GM12872 (cell line): ENCODE measurements at regions not wholly inside any gene's neighbourhood (a gene's known extent, or its start where the extent isn't known, plus 50 kb on each side); places are given as distances from the start of the nearest gene placed in this dataset.

ENCODE experiments used
- TF ChIP-seq, protein P1 (sequence below): IDR thresholded peaks from 3 replicates; pipeline ENCODE4 v1.5.1; 2011; ENCODE audit warnings: low read depth, mild to moderate bottlenecking, low read length, moderate library complexity; ENCODE audit not compliant: insufficient read depth

DNA sequence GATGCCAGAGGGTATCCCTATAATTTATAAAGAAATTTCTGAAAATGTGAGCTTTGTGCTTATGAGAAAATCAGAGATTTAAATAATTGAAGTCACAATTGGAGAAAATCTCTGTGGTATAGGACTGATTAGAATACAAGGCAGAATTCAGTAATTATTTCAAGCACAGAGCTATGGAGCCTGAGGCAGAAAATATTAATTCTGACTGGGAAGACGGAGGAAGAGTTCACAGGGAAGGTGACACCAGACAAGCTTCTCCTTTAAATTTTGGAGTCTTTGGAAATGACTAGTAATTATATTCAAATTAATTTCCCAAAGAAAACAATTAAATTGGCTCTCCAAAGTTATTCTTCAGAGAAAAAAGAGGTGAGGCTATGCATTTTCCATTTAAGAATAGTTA, 121.5 kb downstream of the CHRM3 start:
- TF ChIP-seq, protein P1, sequence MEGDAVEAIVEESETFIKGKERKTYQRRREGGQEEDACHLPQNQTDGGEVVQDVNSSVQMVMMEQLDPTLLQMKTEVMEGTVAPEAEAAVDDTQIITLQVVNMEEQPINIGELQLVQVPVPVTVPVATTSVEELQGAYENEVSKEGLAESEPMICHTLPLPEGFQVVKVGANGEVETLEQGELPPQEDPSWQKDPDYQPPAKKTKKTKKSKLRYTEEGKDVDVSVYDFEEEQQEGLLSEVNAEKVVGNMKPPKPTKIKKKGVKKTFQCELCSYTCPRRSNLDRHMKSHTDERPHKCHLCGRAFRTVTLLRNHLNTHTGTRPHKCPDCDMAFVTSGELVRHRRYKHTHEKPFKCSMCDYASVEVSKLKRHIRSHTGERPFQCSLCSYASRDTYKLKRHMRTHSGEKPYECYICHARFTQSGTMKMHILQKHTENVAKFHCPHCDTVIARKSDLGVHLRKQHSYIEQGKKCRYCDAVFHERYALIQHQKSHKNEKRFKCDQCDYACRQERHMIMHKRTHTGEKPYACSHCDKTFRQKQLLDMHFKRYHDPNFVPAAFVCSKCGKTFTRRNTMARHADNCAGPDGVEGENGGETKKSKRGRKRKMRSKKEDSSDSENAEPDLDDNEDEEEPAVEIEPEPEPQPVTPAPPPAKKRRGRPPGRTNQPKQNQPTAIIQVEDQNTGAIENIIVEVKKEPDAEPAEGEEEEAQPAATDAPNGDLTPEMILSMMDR: no peak

DNA sequence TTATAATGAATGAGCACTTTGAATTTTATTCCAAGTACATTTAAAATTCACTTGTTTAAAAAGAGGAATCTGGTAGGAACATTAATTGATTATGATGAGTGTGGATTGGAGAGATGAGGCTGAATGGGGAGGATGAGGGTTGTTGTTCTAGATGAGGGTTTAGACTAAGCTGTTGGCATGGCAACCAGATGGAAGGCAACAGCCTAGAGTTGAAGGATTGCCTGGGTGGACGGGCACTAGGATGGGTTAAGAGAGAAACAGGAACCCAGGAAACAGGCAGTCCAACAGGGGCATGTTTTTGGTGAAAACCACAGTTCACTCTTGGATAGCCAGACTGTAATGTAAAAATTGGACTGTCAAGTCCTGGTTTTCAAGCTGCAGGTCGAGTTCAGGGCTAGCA, 125.5 kb downstream of the CHRM3 start:
- TF ChIP-seq, protein P1: no peak

DNA sequence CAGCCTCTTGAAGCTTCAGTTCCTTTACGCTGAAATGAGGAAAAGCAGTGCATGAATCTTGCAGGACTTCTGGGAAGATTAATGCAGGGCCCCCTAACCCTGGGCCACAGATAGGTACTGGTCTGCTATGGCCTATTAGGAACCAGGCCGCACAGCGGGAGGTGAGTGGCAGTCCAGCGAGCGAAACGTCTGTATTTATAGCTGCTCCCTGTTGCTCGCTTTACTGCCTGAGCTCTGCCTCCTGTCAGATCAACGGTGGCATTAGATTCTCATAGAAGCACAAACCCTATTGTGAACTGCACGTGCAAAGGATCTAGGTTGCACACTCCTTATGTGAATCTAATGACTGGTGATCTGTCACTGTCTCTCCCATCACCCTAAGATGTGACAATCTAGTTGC, 130.2 kb downstream of the CHRM3 start:
- TF ChIP-seq, protein P1: no peak

DNA sequence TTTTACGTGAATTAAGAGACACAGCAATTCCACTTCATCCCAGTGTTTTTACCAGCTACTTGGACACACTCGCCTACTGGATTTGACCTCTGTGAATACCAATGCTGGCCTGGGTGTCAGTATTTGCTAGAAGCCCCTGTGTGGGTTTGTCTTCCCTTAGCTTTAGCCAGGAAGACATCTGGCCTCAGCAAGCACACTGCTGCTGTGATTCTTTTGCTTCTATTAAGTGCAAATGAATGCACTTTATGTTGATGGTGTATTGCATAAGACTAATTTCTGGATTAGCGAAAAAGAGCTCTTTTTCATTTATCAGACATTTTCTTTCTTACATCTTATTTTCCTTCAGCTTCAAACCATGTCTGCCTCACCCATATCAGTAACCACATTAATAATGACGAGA, 140.0 kb downstream of the CHRM3 start:
- TF ChIP-seq, protein P1: no peak

DNA sequence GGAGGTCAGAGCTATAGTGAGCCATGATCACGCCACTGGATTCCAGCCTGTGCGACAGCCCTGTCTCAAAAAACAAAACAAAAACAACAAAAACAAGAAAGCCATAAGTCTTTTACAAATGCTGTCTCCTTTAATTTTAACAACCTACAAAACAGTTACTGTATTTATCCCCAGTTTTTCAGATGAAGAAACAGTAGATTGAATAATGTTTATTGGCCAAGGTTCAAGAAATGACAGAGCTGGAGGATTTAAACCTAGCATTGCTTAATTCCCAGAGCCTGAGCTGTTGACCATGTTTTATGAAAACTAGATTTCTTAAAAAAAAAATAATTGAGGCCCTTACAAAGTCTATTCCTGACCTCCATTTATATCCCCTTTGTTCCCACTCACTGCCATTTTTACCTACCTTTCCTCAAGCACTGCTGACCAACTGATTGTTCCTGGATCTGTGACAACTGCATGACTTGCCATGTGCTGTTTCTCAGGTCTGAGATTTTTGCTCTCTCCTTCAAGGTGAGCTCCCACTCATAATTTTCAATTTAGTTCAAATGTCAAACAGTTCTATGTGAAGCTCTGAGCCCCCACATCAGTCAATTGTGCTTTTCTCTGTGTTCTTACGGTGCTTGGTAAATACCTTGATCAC, 140.8 kb downstream of the CHRM3 start:
- TF ChIP-seq, protein P1: no peak

DNA sequence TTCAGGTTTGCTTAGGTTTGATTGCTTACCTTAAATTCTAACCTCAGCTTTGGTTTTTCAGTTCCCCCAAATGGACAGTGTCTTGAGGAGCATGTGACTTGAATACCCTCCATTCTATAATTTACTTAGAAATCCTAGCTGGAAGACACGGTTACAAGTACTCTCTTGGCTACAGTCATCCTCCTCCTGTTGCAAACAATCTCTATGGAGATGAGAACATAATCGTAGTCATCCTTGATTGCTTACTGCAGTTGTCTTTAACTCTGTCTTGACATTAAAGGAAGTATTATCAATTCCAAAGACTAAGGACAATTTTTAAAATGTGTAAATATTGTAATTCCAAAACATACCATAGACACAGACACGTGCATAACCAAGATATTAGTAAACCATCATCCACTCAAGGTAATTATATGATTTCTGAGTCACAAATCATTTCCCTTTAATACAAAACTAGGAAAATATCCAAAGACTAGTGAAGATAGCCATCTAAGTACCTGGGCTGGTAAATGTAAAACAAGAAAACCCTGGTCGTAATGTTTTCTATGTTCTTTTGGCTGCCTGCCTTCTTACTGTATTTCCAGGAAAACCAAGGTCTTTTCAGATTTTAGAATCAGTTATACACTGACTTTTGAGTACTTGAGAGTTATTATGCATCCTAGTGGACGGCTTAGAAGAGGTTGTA, 149.9 kb downstream of the CHRM3 start:
- TF ChIP-seq, protein P1: no peak

DNA sequence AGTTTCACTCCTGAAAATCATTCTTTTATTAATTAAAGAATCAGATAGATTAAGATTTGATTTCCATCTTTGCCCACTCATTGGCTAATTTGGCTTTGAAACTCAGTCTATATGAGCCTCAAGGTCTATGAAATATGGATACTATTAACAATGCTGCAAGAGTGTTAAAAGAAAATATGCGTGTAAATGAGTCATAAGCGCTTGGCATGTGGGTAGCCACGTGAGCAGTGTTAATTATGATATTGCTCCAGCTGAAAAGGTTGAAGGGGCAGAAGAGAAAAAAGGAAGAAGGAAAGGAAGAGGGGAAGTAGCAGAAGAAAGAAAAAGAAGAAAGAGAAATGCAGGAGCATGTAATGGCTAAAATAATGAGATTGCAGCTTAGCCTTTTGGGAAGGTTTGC, 151.4 kb downstream of the CHRM3 start:
- TF ChIP-seq, protein P1: no peak
